ENCODE measurements at regions not wholly inside any gene's neighbourhood (a gene's known extent, or its start where the extent isn't known, plus 50 kb on each side); places are given as distances from the start of the nearest gene placed in this dataset.
"Not testable (repeated sequence)": the region's sequence is repeated elsewhere in the genome, so short reads cannot be mapped to it uniquely, and the experiment has no call there.

GRCh38 chr4:159027535-159027934, 75.3 kb upstream of the RAPGEF2 start:
- H2BK120ac ChIP-seq (ENCODE audit: insufficient read depth, low read length, poor library complexity): no peak overlapping the region

GRCh38 chr4:159029481-159029880, 73.4 kb upstream of the RAPGEF2 start:
- Histone ChIP-seq H3K14ac (ENCODE audit: low read length) (no peak overlapping the region), H2BK5ac (ENCODE audit: low read depth, low read length, poor library complexity) (no peak overlapping the region)
- WGBS (ENCODE audit: extremely low coverage, insufficient coverage, insufficient read length): no CpG with 5 or more reads among the region's 1 CpG

More at GRCh38 chr4:159027535-159027934, 75.3 kb upstream of the RAPGEF2 start:
- no peak overlapping the region for H3K4me2 ChIP-seq (ENCODE audit: low read length)
- H2AFZ ChIP-seq (ENCODE audit: insufficient read depth, low read length, poor library complexity): no peak overlapping the region
- H3K79me2 ChIP-seq (ENCODE audit: control insufficient read depth, insufficient read depth, low read length, poor library complexity): no peaks in the 10 kb centered on the region
- H3K4ac ChIP-seq (ENCODE audit: low read depth, low read length): no peak overlapping the region
- no peak overlapping the region for H4K91ac ChIP-seq (ENCODE audit: low read depth, low read length)
- H3K4me1 ChIP-seq (ENCODE audit: control insufficient read depth in 1 of 2, insufficient read depth in 2 of 2, low read length in 2 of 2): peaks cover 0 to 4% of the 10 kb centered on the region in 2 experiments
- no peaks in the 10 kb centered on the region for H3K79me1 ChIP-seq (ENCODE audit: low read length)
- H3K27ac ChIP-seq (ENCODE audit: low read depth, low read length): no peak overlapping the region
- no peak for DNase-seq
- WGBS (ENCODE audit: extremely low coverage, insufficient coverage, insufficient read length): no CpG with 5 or more reads among the region's 2 CpGs
- H3K4me3 ChIP-seq (ENCODE audit: low read depth, low read length): no peak overlapping the region
- H3K9me3 ChIP-seq (ENCODE audit: insufficient read depth, low read depth, low read length): no peaks in the 10 kb centered on the region
- no peak overlapping the region for H2BK12ac ChIP-seq (ENCODE audit: low read length)
- no peak overlapping the region for H2BK5ac ChIP-seq (ENCODE audit: low read depth, low read length, poor library complexity)
- H3K36me3 ChIP-seq (ENCODE audit: control insufficient read depth in 1 of 2, insufficient read depth in 2 of 2, low read length in 2 of 2): no peaks in the 10 kb centered on the region
- no peak overlapping the region for H4K12ac ChIP-seq (ENCODE audit: low read depth, low read length)
- no peak overlapping the region for H3K9ac ChIP-seq (ENCODE audit: low read length)
- no peak overlapping the region for H4K8ac ChIP-seq (ENCODE audit: low read depth, low read length)
- H3K27me3 ChIP-seq (ENCODE audit: insufficient read depth, low read length): no peaks in the 10 kb centered on the region
- H3K23ac ChIP-seq (ENCODE audit: low read length): no peak overlapping the region
- H2AK5ac ChIP-seq (ENCODE audit: low read length): no peak overlapping the region
- no peak overlapping the region for H3K14ac ChIP-seq (ENCODE audit: low read length)
- H3K18ac ChIP-seq (ENCODE audit: low read length): no peak overlapping the region

GRCh38 chr4:159030297-159030696, 72.6 kb upstream of the RAPGEF2 start:
- not testable (repeated sequence) for H2BK12ac ChIP-seq (ENCODE audit: low read length); DNase-seq
- WGBS (ENCODE audit: extremely low coverage, insufficient coverage, insufficient read length): no CpG with 5 or more reads among the region's 2 CpGs

More at GRCh38 chr4:159029481-159029880, 73.4 kb upstream of the RAPGEF2 start:
- no peaks in the 10 kb centered on the region for H3K4me1 ChIP-seq (ENCODE audit: control insufficient read depth in 1 of 2, insufficient read depth in 2 of 2, low read length in 2 of 2)
- H3K79me2 ChIP-seq (ENCODE audit: control insufficient read depth, insufficient read depth, low read length, poor library complexity): no peaks in the 10 kb centered on the region
- H4K8ac ChIP-seq (ENCODE audit: low read depth, low read length): no peak overlapping the region
- H3K79me1 ChIP-seq (ENCODE audit: low read length): no peaks in the 10 kb centered on the region
- no peak overlapping the region for H4K91ac ChIP-seq (ENCODE audit: low read depth, low read length)
- H3K4me3 ChIP-seq (ENCODE audit: low read depth, low read length): no peak overlapping the region
- H2BK12ac ChIP-seq (ENCODE audit: low read length): no peak overlapping the region
- no peak overlapping the region for H3K4ac ChIP-seq (ENCODE audit: low read depth, low read length)
- no peak overlapping the region for H3K23ac ChIP-seq (ENCODE audit: low read length)
- no peak overlapping the region for H2AFZ ChIP-seq (ENCODE audit: insufficient read depth, low read length, poor library complexity)
- no peak overlapping the region for H2BK120ac ChIP-seq (ENCODE audit: insufficient read depth, low read length, poor library complexity)
- no peak overlapping the region for H3K4me2 ChIP-seq (ENCODE audit: low read length)
- no peak overlapping the region for H3K18ac ChIP-seq (ENCODE audit: low read length)
- no peak overlapping the region for H3K9ac ChIP-seq (ENCODE audit: low read length)
- no peaks in the 10 kb centered on the region for H3K27me3 ChIP-seq (ENCODE audit: insufficient read depth, low read length)
- H2AK5ac ChIP-seq (ENCODE audit: low read length): no peak overlapping the region
- no peaks in the 10 kb centered on the region for H3K9me3 ChIP-seq (ENCODE audit: insufficient read depth, low read depth, low read length)
- H4K12ac ChIP-seq (ENCODE audit: low read depth, low read length): no peak overlapping the region
- DNase-seq: no peak
- H3K36me3 ChIP-seq (ENCODE audit: control insufficient read depth in 1 of 2, insufficient read depth in 2 of 2, low read length in 2 of 2): no peaks in the 10 kb centered on the region
- no peak overlapping the region for H3K27ac ChIP-seq (ENCODE audit: low read depth, low read length)

GRCh38 chr4:159035570-159035969, 67.3 kb upstream of the RAPGEF2 start:
- no peaks in the 10 kb centered on the region for H3K36me3 ChIP-seq (ENCODE audit: control insufficient read depth in 1 of 2, insufficient read depth in 2 of 2, low read length in 2 of 2)
- no peak overlapping the region for H2BK12ac ChIP-seq (ENCODE audit: low read length)
- no peak overlapping the region for H3K4me2 ChIP-seq (ENCODE audit: low read length)
- H2BK5ac ChIP-seq (ENCODE audit: low read depth, low read length, poor library complexity): no peak overlapping the region
- no peak overlapping the region for H3K9ac ChIP-seq (ENCODE audit: low read length)
- no peak overlapping the region for H2BK120ac ChIP-seq (ENCODE audit: insufficient read depth, low read length, poor library complexity)
- no peaks in the 10 kb centered on the region for H3K27me3 ChIP-seq (ENCODE audit: insufficient read depth, low read length)
- no peak overlapping the region for H2AK5ac ChIP-seq (ENCODE audit: low read length)
- no peak overlapping the region for H2AFZ ChIP-seq (ENCODE audit: insufficient read depth, low read length, poor library complexity)
- peaks cover 0 to 2% of the 10 kb centered on the region in 2 experiments for H3K4me1 ChIP-seq (ENCODE audit: control insufficient read depth in 1 of 2, insufficient read depth in 2 of 2, low read length in 2 of 2)
- no peak overlapping the region for H4K8ac ChIP-seq (ENCODE audit: low read depth, low read length)
- H4K91ac ChIP-seq (ENCODE audit: low read depth, low read length): no peak overlapping the region
- DNase-seq: no peak
- no peak overlapping the region for H3K4me3 ChIP-seq (ENCODE audit: low read depth, low read length)
- H3K4ac ChIP-seq (ENCODE audit: low read depth, low read length): no peak overlapping the region
- no peak overlapping the region for H3K18ac ChIP-seq (ENCODE audit: low read length)
- H3K79me1 ChIP-seq (ENCODE audit: low read length): no peaks in the 10 kb centered on the region
- no peak overlapping the region for H4K12ac ChIP-seq (ENCODE audit: low read depth, low read length)
- no peak overlapping the region for H3K23ac ChIP-seq (ENCODE audit: low read length)
- no peak overlapping the region for H3K27ac ChIP-seq (ENCODE audit: low read depth, low read length)
- H3K14ac ChIP-seq (ENCODE audit: low read length): no peak overlapping the region
- no peaks in the 10 kb centered on the region for H3K79me2 ChIP-seq (ENCODE audit: control insufficient read depth, insufficient read depth, low read length, poor library complexity)
- H3K9me3 ChIP-seq (ENCODE audit: insufficient read depth, low read depth, low read length): no peaks in the 10 kb centered on the region
- WGBS (ENCODE audit: extremely low coverage, insufficient coverage, insufficient read length): no CpG with 5 or more reads among the region's 1 CpG

More at GRCh38 chr4:159030297-159030696, 72.6 kb upstream of the RAPGEF2 start:
- H3K27ac ChIP-seq (ENCODE audit: low read depth, low read length); H4K12ac ChIP-seq (ENCODE audit: low read depth, low read length); H2BK120ac ChIP-seq (ENCODE audit: insufficient read depth, low read length, poor library complexity); H4K8ac ChIP-seq (ENCODE audit: low read depth, low read length); H3K9ac ChIP-seq (ENCODE audit: low read length); H3K79me2 ChIP-seq (ENCODE audit: control insufficient read depth, insufficient read depth, low read length, poor library complexity); H4K91ac ChIP-seq (ENCODE audit: low read depth, low read length); H3K14ac ChIP-seq (ENCODE audit: low read length); H2AK5ac ChIP-seq (ENCODE audit: low read length); H2BK5ac ChIP-seq (ENCODE audit: low read depth, low read length, poor library complexity); H3K23ac ChIP-seq (ENCODE audit: low read length); H3K4me3 ChIP-seq (ENCODE audit: low read depth, low read length); H3K4ac ChIP-seq (ENCODE audit: low read depth, low read length); H3K79me1 ChIP-seq (ENCODE audit: low read length); H3K36me3 ChIP-seq (ENCODE audit: control insufficient read depth in 1 of 2, insufficient read depth in 2 of 2, low read length in 2 of 2); H2AFZ ChIP-seq (ENCODE audit: insufficient read depth, low read length, poor library complexity); H3K4me2 ChIP-seq (ENCODE audit: low read length); H3K4me1 ChIP-seq (ENCODE audit: control insufficient read depth in 1 of 2, insufficient read depth in 2 of 2, low read length in 2 of 2); H3K18ac ChIP-seq (ENCODE audit: low read length); H3K27me3 ChIP-seq (ENCODE audit: insufficient read depth, low read length); H3K9me3 ChIP-seq (ENCODE audit: insufficient read depth, low read depth, low read length): not testable (repeated sequence)
